Right forelimb (tissue), 1 donor: ENCODE measurements at regions not wholly inside any gene's neighbourhood (a gene's known extent, or its start where the extent isn't known, plus 50 kb on each side); places are given as distances from the start of the nearest gene placed in this dataset.
"Not testable (repeated sequence)": the region's sequence is repeated elsewhere in the genome, so short reads cannot be mapped to it uniquely, and the experiment has no call there.

Source experiments
- DNase-seq: peaks from one replicate; pipeline ENCODE4 v3.0.0-alpha.2; 2018

DNA sequence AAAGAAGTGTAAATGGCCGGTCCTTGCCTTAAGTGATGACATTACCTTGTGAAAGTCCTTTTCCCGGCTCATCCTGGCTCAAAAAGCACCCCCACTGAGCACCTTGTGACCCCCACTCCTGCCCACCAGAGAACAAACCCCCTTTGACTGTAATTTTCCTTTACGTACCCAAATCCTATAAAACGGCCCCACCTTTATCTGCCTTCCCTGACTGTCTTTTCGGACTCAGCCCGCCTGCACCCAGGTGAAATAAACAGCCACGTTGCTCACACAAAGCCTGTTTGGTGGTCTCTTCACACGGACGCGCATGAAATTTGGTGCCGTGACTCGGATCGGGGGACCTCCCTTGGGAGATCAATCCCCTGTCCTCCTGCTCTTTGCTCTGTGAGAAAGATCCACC, 112.4 kb downstream of the NPY start:
- not testable (repeated sequence) for DNase-seq

DNA sequence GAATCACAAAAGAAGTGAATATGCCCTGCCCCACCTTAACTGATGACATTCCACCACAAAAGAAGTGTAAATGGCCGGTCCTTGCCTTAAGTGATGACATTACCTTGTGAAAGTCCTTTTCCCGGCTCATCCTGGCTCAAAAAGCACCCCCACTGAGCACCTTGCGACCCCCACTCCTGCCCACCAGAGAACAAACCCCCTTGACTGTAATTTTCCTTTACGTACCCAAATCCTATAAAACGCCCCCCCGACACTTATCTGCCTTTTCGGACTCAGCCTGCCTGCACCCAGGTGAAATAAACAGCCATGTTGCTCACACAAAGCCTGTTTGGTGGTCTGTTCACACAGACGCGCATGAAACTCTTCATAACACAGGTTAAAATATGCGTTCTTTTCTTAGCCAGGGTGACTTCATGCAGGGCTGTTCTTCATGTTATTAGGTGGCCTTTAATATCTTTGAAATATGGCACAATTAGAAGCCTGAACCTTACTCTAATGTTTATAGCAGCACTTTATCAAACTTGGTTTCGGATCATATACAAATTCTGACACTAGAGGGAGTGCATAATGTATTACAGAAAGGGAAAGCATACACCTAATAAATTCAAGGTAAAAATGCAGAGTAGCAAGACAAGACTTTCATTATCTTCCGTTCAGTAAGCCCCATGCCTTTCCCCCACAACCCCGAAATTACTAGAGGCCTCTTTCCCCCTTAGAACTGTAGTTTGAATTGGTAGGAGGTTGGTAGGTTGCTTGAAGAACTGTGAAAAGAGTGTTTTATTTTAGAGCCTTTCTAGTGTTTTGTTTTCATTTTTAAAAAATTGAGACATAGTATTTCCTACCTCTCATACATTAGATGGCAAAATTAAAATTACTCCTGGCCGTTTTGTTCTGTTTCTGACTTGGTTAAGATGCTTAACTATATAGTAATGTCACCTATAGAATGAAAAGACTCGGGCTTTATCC, 117.9 kb downstream of the NPY start:
- DNase-seq: no peak

DNA sequence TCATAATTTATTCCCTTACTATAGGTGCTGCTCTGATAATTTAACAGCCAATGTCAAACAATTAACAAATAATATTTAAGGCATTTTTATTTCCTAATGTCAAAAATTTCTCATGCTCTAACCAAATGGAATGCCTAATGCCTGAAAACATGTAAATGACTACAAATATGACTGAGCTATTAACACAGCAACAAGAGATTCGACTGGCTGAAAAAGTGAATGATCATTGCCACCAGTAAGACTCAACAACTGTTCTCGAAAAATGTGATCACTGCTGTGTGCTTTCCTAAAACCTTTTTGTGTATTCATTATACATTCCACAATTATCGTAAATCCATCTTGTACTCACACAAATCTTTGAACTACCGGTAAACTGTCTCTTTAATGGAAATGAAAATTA, 118.7 kb downstream of the NPY start:
- DNase-seq: no peak

DNA sequence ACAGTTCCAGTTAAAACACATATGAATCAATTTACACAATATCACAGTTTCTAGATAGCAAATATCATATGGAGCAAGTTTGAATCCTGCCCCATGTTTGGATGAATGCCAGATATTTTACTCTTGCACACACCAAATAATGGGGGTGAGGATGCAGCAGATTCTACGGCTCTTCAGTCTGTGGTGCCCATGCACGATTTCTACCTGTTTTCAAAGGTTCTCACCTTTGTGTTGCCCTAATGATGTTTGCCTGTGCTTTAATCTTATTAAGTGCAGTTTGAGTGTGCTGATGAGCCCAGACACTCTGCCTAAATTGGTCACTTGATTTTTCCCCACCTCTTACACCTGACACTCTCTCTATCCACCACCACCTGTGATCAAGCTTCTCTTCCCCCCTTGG, 119.6 kb downstream of the NPY start:
- DNase-seq: no peak

DNA sequence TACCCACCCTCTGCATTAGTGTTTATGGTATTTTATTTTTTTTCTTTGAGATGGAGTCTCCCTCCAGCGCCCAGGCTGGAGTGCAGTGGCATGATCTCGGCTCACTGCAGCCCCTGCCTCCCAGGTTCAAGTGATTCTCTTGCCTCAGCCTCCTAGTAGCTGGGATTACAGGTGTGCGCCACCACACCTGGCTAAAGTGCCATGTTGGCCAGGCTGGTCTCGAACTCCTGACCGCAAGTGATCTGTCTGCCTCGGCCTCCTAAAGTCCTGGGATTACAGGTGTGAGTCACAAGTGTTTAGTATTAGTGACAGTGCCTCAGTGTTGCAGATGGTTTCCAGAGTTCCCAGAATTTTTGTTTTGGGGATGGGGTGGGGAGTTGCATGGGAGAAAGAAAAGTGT, 120.3 kb downstream of the NPY start:
- DNase-seq: no peak

DNA sequence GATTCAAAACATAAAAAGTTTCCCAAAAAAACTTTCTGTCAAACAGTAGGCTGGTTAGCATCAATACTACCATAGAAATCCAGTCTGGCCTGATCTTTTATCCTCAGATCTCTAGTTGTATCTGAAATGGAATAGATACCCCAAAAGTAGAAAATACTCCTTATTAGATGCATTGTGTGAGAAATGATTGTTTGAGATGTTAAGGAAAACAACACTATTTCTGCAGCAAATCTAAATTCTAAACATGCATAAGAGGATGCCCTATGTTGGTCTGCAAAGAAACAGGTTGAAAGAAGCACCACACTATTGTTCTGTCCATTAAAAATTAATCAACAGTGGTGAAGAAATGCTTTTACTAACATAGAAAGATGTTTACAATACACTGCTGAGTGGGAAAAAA, 121.0 kb downstream of the NPY start:
- no peak for DNase-seq

DNA sequence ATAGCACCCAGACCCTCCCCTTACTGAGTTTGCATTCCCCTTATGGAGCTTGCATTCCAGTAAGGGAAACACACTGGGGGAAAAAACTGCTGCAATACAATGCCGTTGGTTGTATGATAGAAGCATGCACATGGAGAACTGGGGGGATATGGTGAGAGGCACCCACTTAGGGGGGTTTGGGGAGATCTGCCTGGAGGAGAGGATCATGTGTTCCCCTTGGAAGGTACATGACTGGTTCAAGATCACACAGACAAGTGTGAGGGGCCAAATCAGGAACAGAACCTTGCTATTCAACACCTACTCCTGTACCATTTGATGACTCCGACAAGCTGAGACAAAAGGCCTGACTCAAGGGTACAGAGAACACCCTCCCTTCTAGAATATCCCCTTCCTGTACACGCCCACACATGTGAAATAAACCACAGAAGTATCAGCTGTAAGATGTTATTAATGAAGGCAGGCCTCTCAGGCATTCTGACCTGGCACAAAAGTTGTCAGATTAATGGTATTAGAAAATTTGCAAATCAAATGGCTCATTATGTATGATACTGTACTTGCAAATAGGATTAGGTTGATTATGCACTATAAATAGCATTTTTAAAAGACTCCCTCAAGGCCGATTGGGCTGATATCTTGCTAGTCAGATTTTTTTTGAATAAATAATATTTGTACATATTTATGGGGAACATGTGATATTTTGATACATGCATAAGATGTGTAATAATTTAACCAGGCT, 122.2 kb downstream of the NPY start:
- DNase-seq: no peak

DNA sequence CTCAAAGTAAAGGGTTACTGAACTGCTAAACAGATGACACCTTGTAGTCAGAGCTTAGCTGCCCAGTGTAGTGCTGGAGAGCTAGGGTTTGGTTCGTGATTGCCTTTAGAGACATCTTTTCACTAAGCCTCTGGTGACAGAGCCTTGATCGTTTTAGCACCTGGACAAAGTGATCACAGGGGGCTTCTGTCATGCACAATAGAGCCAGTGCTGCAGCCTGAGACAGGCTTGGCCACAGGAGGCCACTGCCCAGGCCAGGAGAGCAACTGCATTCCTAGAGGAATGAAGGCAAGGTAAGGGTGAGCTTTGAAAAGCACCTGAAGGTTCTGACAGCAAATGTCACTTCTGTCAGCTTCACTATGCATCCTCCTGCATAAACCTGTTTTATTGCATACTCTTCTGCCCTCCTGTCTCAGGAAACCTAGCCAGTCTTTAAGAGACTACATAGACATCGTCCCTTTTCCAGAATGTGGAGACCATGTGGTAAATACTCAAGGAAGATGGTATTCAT, 122.9 kb downstream of the NPY start:
- no peak for DNase-seq

DNA sequence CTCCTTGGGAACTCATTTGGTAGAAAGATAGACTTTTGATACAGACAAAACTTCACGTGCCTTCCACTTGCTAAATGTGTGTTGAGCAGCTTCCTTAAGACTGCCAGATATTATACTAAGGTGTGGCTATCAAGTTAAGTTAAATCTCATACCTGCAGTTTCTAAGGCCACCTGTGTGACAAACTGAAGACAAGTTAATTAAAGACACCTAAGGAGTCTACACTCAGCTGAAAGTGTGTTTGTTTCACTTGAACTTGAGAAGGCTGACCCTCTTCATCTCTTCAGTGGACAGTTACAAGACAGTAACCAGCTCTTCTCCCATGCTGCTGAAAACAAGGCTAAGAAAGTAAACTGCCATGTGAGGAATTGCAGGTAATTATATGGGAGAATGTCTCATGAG, 124.0 kb downstream of the NPY start:
- DNase-seq: no peak

DNA sequence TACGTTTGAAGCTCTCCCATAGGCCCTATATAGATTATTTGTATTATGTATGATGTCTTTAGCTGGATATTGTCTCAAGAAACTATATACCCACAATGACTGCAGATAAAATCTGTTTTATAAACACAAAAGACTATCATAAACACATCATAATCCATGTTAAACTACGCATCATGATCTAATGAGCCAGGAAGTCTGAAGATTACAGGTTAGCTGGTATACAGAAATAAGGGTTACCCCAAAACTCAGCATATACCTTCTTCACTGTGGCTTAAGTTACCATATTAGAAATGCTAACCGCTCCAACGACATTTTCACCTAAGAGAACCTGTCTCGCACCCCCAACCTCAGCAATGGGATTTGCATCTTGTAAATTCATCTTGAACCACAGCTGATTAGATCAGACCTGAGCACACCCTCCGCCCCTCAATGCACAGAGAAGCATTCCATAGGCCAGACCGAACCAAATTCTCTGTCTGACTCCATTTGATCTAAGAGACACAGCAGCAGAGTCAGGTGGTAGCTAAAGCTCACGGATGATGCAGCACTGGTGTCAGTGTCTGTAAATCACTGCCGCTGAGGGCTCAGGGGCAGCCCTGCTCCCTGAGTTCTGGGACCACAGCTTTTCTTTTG, 124.9 kb downstream of the NPY start:
- DNase-seq: no peak

DNA sequence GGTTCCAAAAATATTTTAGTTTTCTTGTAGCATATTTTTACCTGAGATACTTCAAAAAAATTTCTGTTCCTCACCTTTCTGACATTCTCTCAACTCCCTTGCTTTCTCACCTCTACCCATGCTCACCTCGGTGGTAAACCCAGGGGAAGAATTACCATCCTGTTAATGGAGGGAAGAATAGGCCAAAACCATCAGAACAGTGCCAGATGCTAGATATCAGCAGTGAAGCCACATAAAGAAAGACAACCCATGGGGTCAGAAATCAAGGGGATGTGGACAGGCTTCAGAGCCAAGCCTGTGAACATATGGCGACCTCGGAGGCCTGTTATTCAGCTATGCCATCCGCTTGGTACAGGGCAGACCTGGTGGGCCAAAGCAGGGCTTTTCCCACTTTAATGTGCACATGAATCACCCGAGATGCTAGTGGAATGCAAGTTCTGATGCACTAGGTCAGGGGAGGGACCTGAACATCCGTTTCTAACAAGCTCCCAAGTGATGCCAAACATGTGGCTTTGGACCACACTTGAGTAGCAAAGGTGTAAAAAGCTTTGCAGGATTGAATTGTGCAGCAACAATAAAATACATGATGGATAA, 125.5 kb downstream of the NPY start:
- no peak for DNase-seq

DNA sequence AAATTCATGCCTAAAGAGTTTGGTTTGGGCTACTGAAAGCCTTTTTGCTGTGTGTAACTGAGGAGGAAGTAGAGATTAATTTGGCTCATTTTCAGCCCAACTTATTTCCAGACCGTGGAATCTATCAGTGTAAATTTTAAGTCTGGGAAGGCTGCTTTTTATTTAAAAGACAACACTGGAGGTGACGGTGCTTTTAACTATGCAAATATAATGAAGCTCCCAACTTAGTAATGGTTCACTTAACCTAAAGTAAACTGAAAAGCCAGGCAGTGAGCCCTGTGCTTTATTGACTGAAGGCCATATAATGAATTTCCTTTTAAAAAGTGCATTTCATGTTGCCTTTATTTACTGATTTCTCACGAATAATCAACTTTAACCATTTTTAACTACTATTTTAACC, 127.2 kb downstream of the NPY start:
- DNase-seq: no peak

DNA sequence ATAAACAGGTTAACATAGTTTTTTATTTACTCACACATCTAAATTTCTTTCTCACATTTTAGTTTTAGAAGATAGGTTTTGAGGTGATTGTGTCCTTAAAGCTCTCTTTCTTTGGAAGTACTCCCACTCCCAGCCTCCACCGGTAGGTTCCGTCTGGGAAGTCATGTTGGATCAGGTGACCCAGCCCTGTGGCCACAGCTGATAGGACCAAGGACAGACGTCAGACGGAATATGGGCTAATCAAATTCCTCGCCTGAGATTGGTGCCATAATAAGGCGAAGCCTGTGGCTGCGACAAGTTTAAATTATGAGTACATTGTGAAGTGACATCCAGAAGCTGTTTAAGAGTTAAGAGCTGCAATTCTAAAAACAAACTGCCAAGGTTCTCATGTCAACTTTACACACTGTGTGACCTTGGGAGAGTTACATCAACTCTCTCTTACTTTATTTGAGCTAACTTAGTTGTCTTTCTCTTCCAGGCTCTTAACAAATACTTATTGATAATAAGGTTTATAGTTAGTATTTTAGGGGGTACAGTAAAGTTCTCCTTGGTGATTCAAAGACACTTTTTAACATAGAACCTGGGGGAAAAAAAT, 133.6 kb downstream of the NPY start:
- no peak for DNase-seq

DNA sequence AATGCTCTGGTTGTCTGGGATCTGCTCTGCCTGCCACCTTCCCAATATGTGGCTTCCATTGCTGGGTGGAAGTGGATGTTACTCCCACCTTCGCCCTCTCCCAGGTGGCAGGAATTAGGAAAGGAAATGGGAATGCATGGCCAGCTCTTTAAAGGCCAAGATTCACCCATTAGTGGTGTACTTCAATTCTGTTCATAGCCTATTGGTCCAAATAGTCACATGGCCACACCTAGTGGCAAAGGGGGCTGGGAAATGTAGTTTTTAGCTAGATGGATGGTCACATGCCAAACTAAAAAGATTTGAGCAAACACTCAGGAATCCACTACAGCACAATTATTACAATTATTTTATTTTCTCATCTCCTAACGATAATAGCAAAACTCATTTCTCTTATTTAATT, 135.1 kb downstream of the NPY start:
- no peak for DNase-seq

DNA sequence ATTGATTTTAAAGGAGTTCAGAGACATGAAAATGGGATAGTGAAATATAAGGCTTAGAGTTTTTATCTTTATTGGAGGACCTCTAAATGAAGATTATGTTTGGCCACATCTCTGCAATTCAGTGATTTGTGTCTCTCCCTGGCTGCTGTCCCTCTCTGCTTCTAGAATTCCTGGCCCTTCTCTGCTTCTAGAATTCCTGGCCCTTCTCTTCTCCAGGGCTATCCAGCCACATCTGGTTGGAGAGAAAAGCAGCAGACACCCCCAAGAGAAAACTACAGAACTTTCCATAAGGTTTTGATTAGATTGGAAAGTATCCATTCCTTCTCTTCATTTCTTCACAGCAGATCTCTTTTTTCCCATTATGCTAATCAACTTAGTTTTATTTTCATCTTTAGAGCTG, 135.5 kb downstream of the NPY start:
- no peak for DNase-seq

DNA sequence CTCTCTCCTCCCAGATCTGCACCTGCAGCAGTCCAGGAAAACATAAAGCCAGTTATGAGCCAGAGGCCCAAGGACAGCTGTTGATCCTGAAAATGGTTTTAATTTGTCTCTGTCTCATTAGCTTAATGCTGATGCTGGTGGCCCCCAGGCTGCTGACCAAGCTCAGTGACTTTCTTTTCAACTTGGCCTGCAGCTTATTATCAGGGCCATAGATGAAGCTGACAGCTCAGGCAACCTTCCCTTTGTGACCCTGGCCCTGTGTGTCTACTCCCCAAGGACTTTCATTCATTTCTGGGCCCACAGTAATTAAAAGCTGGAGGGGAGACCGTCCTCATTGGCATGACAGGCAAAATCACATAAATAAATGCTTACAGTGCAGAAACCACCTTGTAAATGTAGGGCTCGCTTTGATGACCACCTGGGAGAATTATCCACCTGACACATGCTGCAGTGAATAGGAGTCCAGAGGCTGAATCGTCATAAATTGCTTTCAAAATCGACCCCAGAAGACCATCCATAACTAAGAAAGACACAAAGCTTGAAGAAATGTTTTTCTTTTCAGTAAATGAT, 138.5 kb downstream of the NPY start:
- DNase-seq: no peak

DNA sequence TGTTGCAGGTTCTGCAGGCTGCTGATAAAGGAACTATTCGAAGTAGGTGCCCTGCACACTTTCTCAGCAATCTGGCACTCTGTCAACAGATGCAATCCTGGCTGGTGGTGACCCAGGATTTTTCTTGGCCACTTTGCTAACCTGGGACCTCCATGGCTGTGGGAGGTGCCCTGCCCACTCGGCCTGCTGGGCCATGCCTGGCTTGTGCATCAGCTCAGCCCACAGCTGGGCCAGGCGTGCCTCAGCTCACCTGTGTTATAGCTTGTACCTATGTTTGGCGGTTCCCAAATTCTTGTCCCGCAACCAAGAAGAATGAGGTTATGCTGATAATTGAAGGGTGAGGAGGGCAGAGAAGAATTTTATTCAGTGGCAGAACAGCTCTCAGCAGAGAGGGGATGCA, 141.7 kb downstream of the NPY start:
- DNase-seq: no peak

DNA sequence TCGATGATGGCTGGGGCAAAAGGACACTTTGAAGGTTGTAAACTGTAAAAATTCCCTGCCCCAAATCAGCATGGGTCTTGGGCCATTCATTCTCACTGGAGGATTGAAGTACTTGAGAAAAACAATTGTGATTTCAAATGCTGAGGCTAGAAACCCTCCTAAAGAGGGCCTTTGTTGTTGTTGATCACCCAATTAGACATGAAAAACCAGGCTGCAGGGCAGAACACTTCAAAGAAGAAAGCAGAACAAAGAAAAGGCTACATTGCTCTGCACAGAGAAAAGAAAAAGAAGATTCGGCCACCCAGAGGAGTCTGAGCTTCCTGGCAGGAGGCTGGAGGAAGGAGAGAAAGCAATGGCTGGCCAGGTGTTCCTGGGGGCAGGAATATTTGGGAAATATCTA, 143.1 kb downstream of the NPY start:
- DNase-seq: no peak

DNA sequence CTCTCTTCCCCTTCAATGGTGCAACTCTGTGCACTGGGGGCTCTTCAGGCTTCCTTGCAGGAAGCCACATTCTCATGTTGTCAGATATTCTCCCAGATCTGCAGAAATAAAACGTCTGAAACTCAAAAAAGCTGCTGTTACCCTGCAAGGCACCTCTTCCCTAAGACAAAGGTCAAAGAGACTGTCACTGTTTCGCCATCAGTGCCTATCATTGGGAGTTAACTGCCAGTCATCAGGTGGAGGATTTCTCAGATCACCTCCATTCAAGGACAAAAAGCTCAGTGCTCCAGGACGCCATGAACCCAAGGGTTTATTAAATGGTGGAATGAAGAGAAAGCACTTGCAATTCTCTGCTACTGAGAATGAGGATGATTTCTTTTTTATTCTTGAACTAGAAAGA, 144.6 kb upstream of the PALS2 start:
- DNase-seq: no peak

DNA sequence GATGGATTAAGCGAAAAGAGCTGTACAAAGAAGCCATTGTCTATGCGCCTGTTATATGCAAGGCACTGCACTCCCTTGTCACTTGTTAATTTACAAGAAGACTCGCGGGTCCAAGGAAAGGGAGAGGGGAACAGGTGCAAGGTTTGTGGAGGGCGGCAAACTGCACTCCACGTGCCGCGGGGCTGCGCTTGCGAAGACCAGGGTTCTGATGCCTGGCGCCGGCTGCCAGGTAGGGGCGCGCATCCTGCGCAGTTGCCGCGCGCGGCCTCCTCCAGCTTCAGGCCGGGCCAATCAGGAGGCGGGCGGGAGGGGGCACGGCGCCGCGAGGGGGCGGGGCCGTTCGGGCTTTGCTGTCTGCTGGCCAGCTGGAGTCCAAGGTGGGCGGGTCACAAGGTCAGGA, 140.6 kb upstream of the PALS2 start:
- DNase-seq: no peak

DNA sequence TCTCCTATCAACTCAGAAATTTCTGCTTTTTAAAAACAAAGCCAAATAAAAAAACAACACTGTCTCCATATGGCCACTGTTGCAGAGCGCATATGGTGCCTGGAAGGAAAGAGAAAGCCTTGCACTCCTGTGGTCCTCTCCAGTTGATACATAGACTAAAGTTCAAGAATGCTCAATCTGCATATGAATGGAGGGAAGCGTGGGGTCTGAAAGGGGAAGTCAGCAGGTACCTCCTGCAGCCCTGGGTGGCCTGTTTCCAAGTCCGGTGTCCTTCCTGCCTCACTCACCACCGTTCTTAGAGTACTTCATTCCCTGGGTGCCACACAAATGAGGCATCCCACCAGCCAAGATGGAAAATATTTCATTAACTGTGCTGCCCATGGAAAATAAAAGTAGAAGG, 138.3 kb upstream of the PALS2 start:
- no peak for DNase-seq

DNA sequence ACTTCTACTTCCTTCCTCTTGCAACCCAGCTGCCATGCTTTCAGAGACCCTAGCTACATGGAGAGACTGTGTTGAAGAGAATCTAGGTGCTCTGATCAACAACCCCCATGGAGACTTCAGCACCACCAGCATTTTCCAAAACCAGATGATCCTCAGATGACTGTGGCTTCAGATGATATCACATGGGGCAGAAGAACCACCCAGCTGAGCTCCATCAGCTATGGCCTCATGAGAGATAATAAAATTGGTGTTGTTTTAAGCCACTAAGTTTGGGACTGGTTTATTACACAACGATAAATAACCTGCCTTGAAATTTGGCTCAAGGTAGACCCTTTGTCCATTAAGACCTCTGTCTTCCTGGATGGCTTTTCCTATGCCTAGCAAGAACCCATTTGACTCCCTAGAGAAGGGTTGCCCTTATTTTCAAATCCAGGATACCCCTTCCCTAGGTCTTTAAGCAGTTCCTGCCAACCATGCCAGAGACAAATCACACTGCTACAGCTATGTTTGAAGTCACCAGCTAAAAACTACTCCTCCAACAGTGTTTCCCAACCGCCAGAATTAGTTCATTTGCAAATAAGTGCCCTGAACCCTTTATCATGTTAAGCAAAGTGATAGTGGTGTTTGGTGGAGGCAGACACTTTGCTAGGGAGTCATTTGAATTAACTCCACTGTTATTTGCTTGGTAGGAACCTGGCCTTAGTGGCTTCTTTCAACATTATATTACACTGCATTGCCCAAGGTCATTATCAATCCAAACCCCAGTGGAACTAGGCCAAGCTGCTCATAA, 136.9 kb upstream of the PALS2 start:
- no peak for DNase-seq
